OCI-LY1 (cell line): ENCODE measurements at regions not wholly inside any gene's neighbourhood (a gene's known extent, or its start where the extent isn't known, plus 50 kb on each side); places are given as distances from the start of the nearest gene placed in this dataset.

Experiments
- EZH2 ChIP-seq: fragments of 200-600 bp; sonication (generic), shearing (Covaris generic); IDR thresholded peaks from 2 replicates; pipeline ENCODE4 v1.8.0; 2017; ENCODE audit warnings: borderline replicate concordance, mixed run types, mild to moderate bottlenecking, antibody characterized with exemption, low read length, moderate library complexity, mixed read lengths
- TF ChIP-seq, protein P1 (sequence below): fragments of 200-600 bp; sonication (generic), shearing (Covaris generic); IDR thresholded peaks from 2 replicates; pipeline ENCODE4 v1.5.1; 2017; ENCODE audit warnings: mild to moderate bottlenecking, antibody characterized with exemption, low read length, moderate library complexity, mixed read lengths

DNA sequence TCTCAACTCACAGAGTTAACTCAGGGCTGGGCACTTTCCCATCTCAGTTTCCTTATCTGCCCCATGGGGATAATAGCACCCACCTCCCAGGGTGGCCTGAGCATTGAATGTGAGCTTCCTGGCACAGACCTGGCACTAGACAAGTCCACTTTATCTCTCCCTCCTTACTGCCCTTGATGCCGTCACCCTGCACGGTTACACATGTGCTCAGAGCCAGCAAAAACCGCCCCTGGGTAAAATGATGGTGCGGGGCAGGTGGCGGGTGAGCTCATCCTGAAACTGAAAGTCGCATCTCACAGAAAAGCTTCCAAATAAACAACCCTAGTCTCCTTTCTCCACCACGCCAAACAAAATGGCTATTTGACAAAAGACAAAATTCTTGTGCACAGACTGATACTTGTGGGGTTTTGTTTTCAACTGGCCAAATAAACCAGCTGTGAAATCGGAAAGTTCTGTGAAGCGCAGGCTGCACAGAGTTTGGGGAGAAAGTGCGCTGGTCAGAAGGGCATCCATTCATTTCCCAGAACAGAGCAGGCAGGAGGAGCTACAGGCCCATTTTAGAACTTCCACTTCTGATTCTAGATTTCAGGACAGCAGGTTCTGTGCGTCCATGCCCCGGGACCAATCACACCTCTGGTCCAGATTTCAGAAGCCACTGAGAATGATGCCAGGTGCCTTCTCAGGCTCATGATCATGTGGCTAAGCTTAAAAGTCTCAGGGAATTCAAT is 138.1 kb downstream of the SHANK2 start:
- TF ChIP-seq, protein P1, sequence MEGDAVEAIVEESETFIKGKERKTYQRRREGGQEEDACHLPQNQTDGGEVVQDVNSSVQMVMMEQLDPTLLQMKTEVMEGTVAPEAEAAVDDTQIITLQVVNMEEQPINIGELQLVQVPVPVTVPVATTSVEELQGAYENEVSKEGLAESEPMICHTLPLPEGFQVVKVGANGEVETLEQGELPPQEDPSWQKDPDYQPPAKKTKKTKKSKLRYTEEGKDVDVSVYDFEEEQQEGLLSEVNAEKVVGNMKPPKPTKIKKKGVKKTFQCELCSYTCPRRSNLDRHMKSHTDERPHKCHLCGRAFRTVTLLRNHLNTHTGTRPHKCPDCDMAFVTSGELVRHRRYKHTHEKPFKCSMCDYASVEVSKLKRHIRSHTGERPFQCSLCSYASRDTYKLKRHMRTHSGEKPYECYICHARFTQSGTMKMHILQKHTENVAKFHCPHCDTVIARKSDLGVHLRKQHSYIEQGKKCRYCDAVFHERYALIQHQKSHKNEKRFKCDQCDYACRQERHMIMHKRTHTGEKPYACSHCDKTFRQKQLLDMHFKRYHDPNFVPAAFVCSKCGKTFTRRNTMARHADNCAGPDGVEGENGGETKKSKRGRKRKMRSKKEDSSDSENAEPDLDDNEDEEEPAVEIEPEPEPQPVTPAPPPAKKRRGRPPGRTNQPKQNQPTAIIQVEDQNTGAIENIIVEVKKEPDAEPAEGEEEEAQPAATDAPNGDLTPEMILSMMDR = no peak
- TF ChIP-seq EZH2 = no peak
